Tibial artery (tissue), 4 donors: ENCODE measurements at regions not wholly inside any gene's neighbourhood (a gene's known extent, or its start where the extent isn't known, plus 50 kb on each side); places are given as distances from the start of the nearest gene placed in this dataset.

Source experiments
- DNase-seq, 2 donors: peaks; one replicate each; pipeline ENCODE4 v3.0.0-alpha.2; 2019
- H3K27ac ChIP-seq, 2 donors: fragments of 200-600 bp; sonication (generic) in 1 of 2; 1 replicate in 1 of 2; 2 replicates in 1 of 2; pipeline ENCODE4 v1.5.1; 2018 to 2019; ENCODE audit warnings: mild to moderate bottlenecking in 1 of 2
- H3K27me3 ChIP-seq, 2 donors: fragments of 200-600 bp; sonication (generic) in 1 of 2; one replicate each; pipeline versions ENCODE4 v1.5.1 to v1.6.0; 2016 to 2019
- H3K36me3 ChIP-seq, 3 donors: fragments of 200-600 bp; sonication (generic) in 2 of 3; one replicate each; pipeline ENCODE4 v1.5.1; 2016 to 2019; ENCODE audit warnings: mild to moderate bottlenecking in 2 of 3
- H3K4me1 ChIP-seq, 4 donors: fragments of 200-600 bp; sonication (generic) in 2 of 4; 1 replicate in 3 of 4; 2 replicates in 1 of 4; pipeline ENCODE4 v1.5.1; 2016 to 2019
- H3K4me3 ChIP-seq, 2 donors: fragments of 200-600 bp; sonication (generic) in 1 of 2; 1 replicate in 1 of 2; 2 replicates in 1 of 2; pipeline ENCODE4 v1.5.1; 2018 to 2019; ENCODE audit warnings: mild to moderate bottlenecking in 2 of 2
- H3K9me3 ChIP-seq, 3 donors: fragments of 200-600 bp; sonication (generic) in 1 of 3; one replicate each; pipeline ENCODE4 v1.5.1; 2016 to 2019
- CTCF ChIP-seq, 2 experiments: fragments of 200-600 bp in 1 of 2; fragments of 450-650 bp in 1 of 2; IDR thresholded peaks; one replicate each; pipeline ENCODE4 v1.5.1; 2017 to 2019; ENCODE audit warnings: antibody characterized with exemption in 2 of 2, mild to moderate bottlenecking in 1 of 2, moderate library complexity in 1 of 2
- intact Hi-C: fragments of 100-400 bp; cut with DNase I; formaldehyde crosslinking; loops from one replicate; pipeline ENCODE4 v1.15.0; 2023; ENCODE audit warnings: low total_unique reads

GRCh38 chr1:5324883-5325282 is 667.3 kb downstream of the NPHP4 start:
- no peaks in the 10 kb centered on the region for H3K36me3 ChIP-seq
- no peak overlapping the region for H3K4me3 ChIP-seq
- TF ChIP-seq CTCF (IDR thresholded peaks at IDR 0.05): no peak
- no peaks in the 10 kb centered on the region for H3K4me1 ChIP-seq
- H3K27ac ChIP-seq: no peak overlapping the region
- DNase-seq: no peak
- intact Hi-C loops: no loop called here
- H3K9me3 ChIP-seq: no peaks in the 10 kb centered on the region
- H3K27me3 ChIP-seq: no peaks in the 10 kb centered on the region

- no peaks in the 10 kb centered on the region for H3K4me1 ChIP-seq
- no peak for DNase-seq
- no peaks in the 10 kb centered on the region for H3K36me3 ChIP-seq
- intact Hi-C loops: no loop called here
- H3K4me3 ChIP-seq: no peak overlapping the region
- peaks cover 0 to 5% of the 10 kb centered on the region in 2 donors for H3K27me3 ChIP-seq
- H3K27ac ChIP-seq: no peak overlapping the region
- H3K9me3 ChIP-seq: no peaks in the 10 kb centered on the region
- no peak for TF ChIP-seq CTCF (IDR thresholded peaks at IDR 0.05)
These were observed 663.9 kb downstream of the AJAP1 start for GRCh38 chr1:5318143-5318816.

- Histone ChIP-seq H3K27me3 (peaks cover 0 to 9% of the 10 kb centered on the region in 2 donors), H3K36me3 (no peaks in the 10 kb centered on the region), H3K4me3 (no peak overlapping the region), H3K4me1 (no peaks in the 10 kb centered on the region), H3K9me3 (no peaks in the 10 kb centered on the region), H3K27ac (no peak overlapping the region)
- intact Hi-C loops: no loop called here
- TF ChIP-seq CTCF (IDR thresholded peaks at IDR 0.05): no peak
- no peak for DNase-seq
These were observed 663.0 kb downstream of the AJAP1 start for GRCh38 chr1:5317391-5317790.

DNA sequence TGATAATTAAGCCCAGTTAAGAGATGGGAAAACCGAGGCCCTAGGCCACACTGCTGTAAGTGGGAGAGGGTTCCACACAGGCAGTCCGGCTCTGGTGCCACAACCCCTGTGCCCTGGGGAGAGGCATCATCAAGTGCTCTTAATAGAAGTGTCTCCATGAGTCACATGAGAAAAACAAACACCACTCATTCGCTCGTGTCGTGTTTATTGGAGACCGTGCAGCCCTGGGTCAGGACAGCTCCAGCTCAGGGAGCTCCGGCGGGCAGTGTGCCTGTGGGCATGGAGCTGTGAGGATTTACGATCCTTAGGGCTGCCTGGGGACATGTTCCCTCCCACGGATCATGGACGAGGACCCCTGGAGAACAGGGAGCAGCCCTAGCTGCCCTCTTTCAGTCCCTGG is 658.5 kb downstream of the AJAP1 start:
- DNase-seq: no peak
- H3K4me1 ChIP-seq: no peaks in the 10 kb centered on the region
- no peak overlapping the region for H3K4me3 ChIP-seq
- peaks cover 0 to 20% of the 10 kb centered on the region in 2 donors for H3K27me3 ChIP-seq
- H3K27ac ChIP-seq: no peak overlapping the region
- H3K9me3 ChIP-seq: no peaks in the 10 kb centered on the region
- H3K36me3 ChIP-seq: no peaks in the 10 kb centered on the region
- no peak for TF ChIP-seq CTCF (IDR thresholded peaks at IDR 0.05)
- intact Hi-C loops: no loop called here

DNA sequence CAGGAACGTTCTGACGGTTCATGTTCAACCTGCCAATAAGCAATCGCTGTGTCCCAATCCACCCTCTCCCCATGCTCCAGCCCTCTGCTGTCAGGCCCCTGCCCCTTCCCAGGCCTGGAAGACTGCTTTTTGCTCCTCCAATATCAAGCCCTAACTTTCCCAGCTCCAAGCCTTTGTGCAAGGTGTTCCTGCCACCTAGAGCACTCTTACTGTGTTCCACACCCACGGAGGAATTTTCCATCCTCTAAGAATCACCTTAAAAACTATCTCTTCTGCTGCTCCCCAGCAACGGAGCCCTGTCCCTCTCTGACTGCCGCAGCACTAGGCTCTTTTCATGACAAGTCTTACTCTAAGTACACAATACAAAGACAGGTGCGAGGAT is 657.9 kb downstream of the AJAP1 start:
- intact Hi-C loops: no loop called here
- Histone ChIP-seq H3K36me3 (no peaks in the 10 kb centered on the region), H3K4me3 (no peak overlapping the region), H3K27ac (no peak overlapping the region), H3K27me3 (peaks cover 0 to 20% of the 10 kb centered on the region in 2 donors), H3K9me3 (no peaks in the 10 kb centered on the region), H3K4me1 (no peaks in the 10 kb centered on the region)
- no peak for TF ChIP-seq CTCF (IDR thresholded peaks at IDR 0.05)
- DNase-seq: no peak
